MV-4-11 (cell line): ENCODE measurements at regions not wholly inside any gene's neighbourhood (a gene's known extent, or its start where the extent isn't known, plus 50 kb on each side); places are given as distances from the start of the nearest gene placed in this dataset.
"Not testable (repeated sequence)": the region's sequence is repeated elsewhere in the genome, so short reads cannot be mapped to it uniquely, and the experiment has no call there.

ENCODE experiments used
- DNase-seq: peaks from one replicate; lab custom pipeline; 2025; lab: John Stamatoyannopoulos, UW

- DNase-seq: no peak
These were observed 1647.1 kb downstream of the SUCLG1 start for GRCh38 chr2:82811946-82812345.

GRCh38 chr2:82803307-82803706, 1655.8 kb downstream of the SUCLG1 start:
- DNase-seq: no peak

- no peak for DNase-seq
These were observed 1661.6 kb downstream of the SUCLG1 start for GRCh38 chr2:82797469-82797868.

GRCh38 chr2:82796132-82796531, 1662.9 kb downstream of the SUCLG1 start:
- DNase-seq: no peak

- DNase-seq: no peak
These were observed 1663.6 kb downstream of the SUCLG1 start for GRCh38 chr2:82795446-82795845.

- DNase-seq: no peak
These were observed 1665.2 kb downstream of the SUCLG1 start for GRCh38 chr2:82793711-82794435.

- DNase-seq: no peak
These were observed 1666.8 kb downstream of the SUCLG1 start for GRCh38 chr2:82792316-82792715.

- no peak for DNase-seq
These were observed 1668.7 kb downstream of the SUCLG1 start for GRCh38 chr2:82790206-82791021.

GRCh38 chr2:82789851-82790205, 1669.3 kb downstream of the SUCLG1 start:
- DNase-seq: no peak

GRCh38 chr2:82781176-82781915, 1677.7 kb downstream of the SUCLG1 start:
- DNase-seq: no peak

GRCh38 chr2:82780050-82780449, 1679.0 kb downstream of the SUCLG1 start:
- no peak for DNase-seq

GRCh38 chr2:82752396-82752795, 1706.7 kb downstream of the SUCLG1 start:
- DNase-seq: no peak

- no peak for DNase-seq
These were observed 1710.4 kb downstream of the SUCLG1 start for GRCh38 chr2:82748653-82749052.

- no peak for DNase-seq
These were observed 1718.6 kb downstream of the SUCLG1 start for GRCh38 chr2:82740527-82740926.

- DNase-seq: not testable (repeated sequence)
These were observed 1721.1 kb downstream of the SUCLG1 start for GRCh38 chr2:82737965-82738364.

- DNase-seq: no peak
These were observed 1723.7 kb downstream of the SUCLG1 start for GRCh38 chr2:82735336-82735735.

- DNase-seq: no peak
These were observed 1727.3 kb downstream of the SUCLG1 start for GRCh38 chr2:82731824-82732223.

GRCh38 chr2:82730811-82731210, 1728.3 kb downstream of the SUCLG1 start:
- no peak for DNase-seq

GRCh38 chr2:82728090-82728489, 1731.0 kb downstream of the SUCLG1 start:
- no peak for DNase-seq

GRCh38 chr2:82708681-82709080, 1750.4 kb downstream of the SUCLG1 start:
- no peak for DNase-seq

- DNase-seq: no peak
These were observed 1761.8 kb downstream of the SUCLG1 start for GRCh38 chr2:82697231-82697630.

GRCh38 chr2:82694431-82694830, 1764.6 kb downstream of the SUCLG1 start:
- no peak for DNase-seq
